Left ventricle myocardium inferior (tissue), 1 donor: ENCODE measurements at regions not wholly inside any gene's neighbourhood (a gene's known extent, or its start where the extent isn't known, plus 50 kb on each side); places are given as distances from the start of the nearest gene placed in this dataset.

Experiments used
- DNase-seq: peaks from one replicate; pipeline ENCODE4 v3.0.0-alpha.2; 2020
- H3K27ac ChIP-seq: fragments of 200-600 bp; replicated peaks from 2 replicates; pipeline ENCODE4 v1.8.0; 2021
- H3K27me3 ChIP-seq: fragments of 200-600 bp; 2 replicates; pipeline ENCODE4 v1.8.0; 2021; ENCODE audit warnings: low read depth
- H3K36me3 ChIP-seq: fragments of 200-600 bp; 2 replicates; pipeline ENCODE4 v1.8.0; 2021
- H3K4me1 ChIP-seq: fragments of 200-600 bp; 2 replicates; pipeline ENCODE4 v1.8.0; 2021
- H3K4me3 ChIP-seq: fragments of 200-600 bp; 2 replicates; pipeline ENCODE4 v1.8.0; 2021; ENCODE audit warnings: mild to moderate bottlenecking, moderate library complexity
- H3K9me3 ChIP-seq: fragments of 200-600 bp; replicated peaks from 2 replicates; pipeline ENCODE4 v1.8.0; 2021
- CTCF ChIP-seq: fragments of 200-600 bp; IDR thresholded peaks from 2 replicates; pipeline ENCODE4 v1.8.0; 2021; ENCODE audit warnings: antibody characterized with exemption, mild to moderate bottlenecking, borderline replicate concordance
- intact Hi-C: fragments of 100-400 bp; cut with micrococcal nuclease; formaldehyde crosslinking; loops from one replicate; pipeline ENCODE4 v1.11.0; 2022
- donor health status: DM: no; HTN: yes; CAD: no; lungs with severe emphysema.

DNA sequence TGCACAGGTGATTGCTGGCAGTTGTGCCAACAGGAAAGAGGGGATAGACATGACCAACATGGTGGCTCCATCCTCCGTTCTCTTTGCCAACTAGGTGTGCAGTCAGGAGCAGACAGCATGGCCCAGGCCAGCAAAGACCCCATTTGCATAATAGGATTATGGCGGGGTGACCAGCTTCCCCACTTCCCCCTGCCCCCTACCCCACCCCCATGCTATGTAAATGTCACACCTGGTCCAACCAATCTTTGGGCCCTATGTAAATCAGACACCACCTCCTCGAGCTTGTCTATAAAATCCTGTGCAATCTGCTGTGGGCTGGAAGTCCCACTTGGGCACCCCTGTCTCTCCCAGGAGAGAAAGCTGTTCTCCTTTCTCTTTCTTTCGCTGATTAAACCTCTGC is 146.0 kb downstream of the SLC30A10 start:
- Histone ChIP-seq H3K9me3 (no peaks in the 10 kb centered on the region), H3K4me1 (no peaks in the 10 kb centered on the region), H3K4me3 (no peak overlapping the region), H3K27me3 (no peaks in the 10 kb centered on the region), H3K36me3 (no peaks in the 10 kb centered on the region), H3K27ac (no peak overlapping the region)
- no peak for DNase-seq
- TF ChIP-seq CTCF, result no peak
- intact Hi-C loops, result no loop called here

DNA sequence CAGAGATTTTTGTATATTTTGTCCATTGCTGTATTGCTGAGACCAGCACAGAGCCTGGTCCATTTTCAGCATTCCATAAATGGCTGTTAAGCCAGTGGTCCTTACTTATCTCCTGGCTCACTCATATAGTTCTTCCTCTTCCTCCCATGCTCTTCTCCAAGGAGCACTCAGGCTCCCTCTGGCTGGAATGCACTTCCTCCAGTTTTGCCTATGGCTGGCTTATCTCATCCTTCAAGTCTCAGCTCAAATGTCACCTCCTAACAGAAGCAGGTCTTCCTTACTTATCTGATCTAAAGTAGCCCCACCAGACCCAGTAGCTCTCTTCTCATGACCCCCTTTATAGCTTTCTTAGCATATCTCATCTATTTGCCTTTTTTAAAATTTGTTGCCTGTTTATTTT is 146.9 kb downstream of the SLC30A10 start:
- Histone ChIP-seq H3K4me1 (no peaks in the 10 kb centered on the region), H3K27ac (no peak overlapping the region), H3K36me3 (no peaks in the 10 kb centered on the region), H3K4me3 (no peak overlapping the region), H3K9me3 (no peaks in the 10 kb centered on the region), H3K27me3 (no peaks in the 10 kb centered on the region)
- DNase-seq, result no peak
- no peak for TF ChIP-seq CTCF
- intact Hi-C loops, result no loop called here

GRCh38 chr1:219778793-219779369 is 149.5 kb downstream of the SLC30A10 start:
- Histone ChIP-seq H3K27ac (no peak overlapping the region), H3K27me3 (no peaks in the 10 kb centered on the region), H3K4me1 (no peaks in the 10 kb centered on the region), H3K4me3 (no peak overlapping the region), H3K9me3 (no peaks in the 10 kb centered on the region), H3K36me3 (no peaks in the 10 kb centered on the region)
- TF ChIP-seq CTCF, result no peak
- no peak for DNase-seq
- intact Hi-C loops, result no loop called here

DNA sequence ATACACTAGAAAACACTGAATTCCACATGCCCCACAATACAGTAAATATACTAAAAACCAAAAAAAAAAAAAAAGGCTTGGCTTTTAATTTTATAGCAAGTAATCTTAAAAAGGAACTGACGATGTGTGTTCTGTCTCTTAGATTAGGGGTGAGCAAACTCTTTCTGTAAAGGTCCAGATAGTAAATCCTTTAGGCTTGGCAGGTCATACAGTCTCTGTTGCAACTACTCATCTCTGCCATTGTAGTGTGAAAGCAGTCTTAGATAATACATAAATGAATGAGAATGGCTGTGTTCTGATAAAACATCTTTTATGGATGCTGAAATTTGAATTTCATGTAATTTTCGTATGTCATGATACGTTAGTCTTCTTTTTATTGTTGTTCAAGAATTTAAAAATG is 150.2 kb downstream of the SLC30A10 start:
- no peak for TF ChIP-seq CTCF
- Histone ChIP-seq H3K4me1 (no peaks in the 10 kb centered on the region), H3K9me3 (no peaks in the 10 kb centered on the region), H3K27ac (no peak overlapping the region), H3K4me3 (no peak overlapping the region), H3K36me3 (no peaks in the 10 kb centered on the region), H3K27me3 (no peaks in the 10 kb centered on the region)
- intact Hi-C loops, result no loop called here
- no peak for DNase-seq

DNA sequence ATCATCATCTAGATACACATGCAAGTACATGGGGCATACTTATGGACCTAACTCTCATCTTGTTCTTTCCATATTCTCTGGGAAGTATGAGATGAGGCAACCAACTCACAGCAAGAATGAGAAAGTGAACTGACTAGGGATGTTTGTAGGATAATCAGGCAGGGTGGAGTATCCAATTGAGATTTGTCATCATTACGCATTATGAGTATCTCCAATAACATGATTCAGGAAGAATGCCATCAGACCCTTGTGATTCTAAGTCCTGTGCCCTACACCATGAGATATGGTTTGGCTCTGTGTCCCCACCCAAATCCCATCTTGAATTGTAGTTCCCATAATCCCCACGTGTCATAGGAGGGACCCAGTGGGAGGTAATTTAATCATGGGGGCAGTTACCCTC is 154.0 kb downstream of the SLC30A10 start:
- Histone ChIP-seq H3K4me3 (no peak overlapping the region), H3K36me3 (no peaks in the 10 kb centered on the region), H3K27ac (no peak overlapping the region), H3K27me3 (no peaks in the 10 kb centered on the region), H3K9me3 (no peaks in the 10 kb centered on the region), H3K4me1 (peaks cover 10% of the 10 kb centered on the region)
- no peak for DNase-seq
- intact Hi-C loops, result no loop called here
- TF ChIP-seq CTCF, result no peak
